DOHH2 (cell line): ENCODE measurements at regions not wholly inside any gene's neighbourhood (a gene's known extent, or its start where the extent isn't known, plus 50 kb on each side); places are given as distances from the start of the nearest gene placed in this dataset.

Experiments used
- H3F3A ChIP-seq: fragments of 200-600 bp; sonication (generic), shearing (Covaris generic); 2 replicates; pipeline ENCODE4 v1.6.0; 2016; ENCODE audit warnings: antibody characterized with exemption, mild to moderate bottlenecking; ENCODE audit not compliant: control insufficient read depth, insufficient read depth
- H3K27ac ChIP-seq: fragments of 200-600 bp; sonication (generic); 2 replicates; pipeline ENCODE4 v1.5.1; 2014; ENCODE audit warnings: low read depth, mild to moderate bottlenecking, low read length, moderate library complexity
- H3K27me3 ChIP-seq: fragments of 200-600 bp; sonication (generic); 2 replicates; pipeline ENCODE4 v1.6.1; 2014; ENCODE audit warnings: mild to moderate bottlenecking, low read length, mixed read lengths; ENCODE audit not compliant: control insufficient read depth
- H3K36me3 ChIP-seq: fragments of 200-600 bp; sonication (generic); 2 replicates; pipeline ENCODE4 v1.6.1; 2014; ENCODE audit warnings: mild to moderate bottlenecking, low read length, moderate library complexity, mixed read lengths; ENCODE audit not compliant: control insufficient read depth
- H3K4me1 ChIP-seq: fragments of 200-600 bp; sonication (generic); 2 replicates; pipeline ENCODE4 v1.6.1; 2014; ENCODE audit warnings: mild to moderate bottlenecking, low read length, mixed read lengths; ENCODE audit not compliant: control insufficient read depth
- H3K4me2 ChIP-seq: fragments of 200-600 bp; sonication (generic); 2 replicates; pipeline ENCODE4 v1.6.0; 2014; ENCODE audit warnings: mild to moderate bottlenecking, low read length, moderate library complexity
- H3K4me3 ChIP-seq: fragments of 200-600 bp; sonication (generic); 2 replicates; pipeline ENCODE4 v1.5.1; 2014; ENCODE audit warnings: mild to moderate bottlenecking, low read length, mixed read lengths
- H3K79me2 ChIP-seq: fragments of 200-600 bp; sonication (generic); 2 replicates; pipeline ENCODE4 v1.6.1; 2014; ENCODE audit warnings: mild to moderate bottlenecking, low read length, mixed read lengths; ENCODE audit not compliant: control insufficient read depth
- H3K9me2 ChIP-seq: fragments of 200-600 bp; sonication (generic); replicated peaks from 2 replicates; pipeline ENCODE4 v1.6.1; 2014; ENCODE audit warnings: mild to moderate bottlenecking, low read length, mixed read lengths; ENCODE audit not compliant: control insufficient read depth
- H3K9me3 ChIP-seq: fragments of 200-600 bp; sonication (generic); 2 replicates; pipeline ENCODE4 v1.6.1; 2014; ENCODE audit warnings: antibody characterized with exemption, low read length, mixed read lengths; ENCODE audit not compliant: control insufficient read depth, insufficient read depth
- H4K20me1 ChIP-seq: fragments of 200-600 bp; sonication (generic); 2 replicates; pipeline ENCODE4 v1.6.0; 2014; ENCODE audit warnings: low read depth, mild to moderate bottlenecking, antibody characterized with exemption, low read length, moderate library complexity; ENCODE audit not compliant: control insufficient read depth, insufficient read depth
- CTCF ChIP-seq: fragments of 200-600 bp; sonication (generic); IDR thresholded peaks from one replicate; pipeline ENCODE4 v1.5.1; 2014; ENCODE audit warnings: antibody characterized with exemption, mild to moderate bottlenecking, low read depth, low read length; ENCODE audit not compliant: poor library complexity, severe bottlenecking
- EZH2phosphoT487 ChIP-seq: fragments of 200-600 bp; sonication (generic); IDR thresholded peaks from 2 replicates; pipeline ENCODE4 v1.6.1; 2017; ENCODE audit warnings: borderline replicate concordance, mild to moderate bottlenecking, antibody characterized with exemption, low read length, moderate library complexity, mixed read lengths

GRCh38 chr10:6929148-6929830 is 349.2 kb upstream of the PRKCQ start:
- Histone ChIP-seq H3K4me2 (no peak overlapping the region), H3K4me3 (no peak overlapping the region), H3K36me3 (no peaks in the 10 kb centered on the region), H3K27ac (no peak overlapping the region), H4K20me1 (no peaks in the 10 kb centered on the region), H3K9me2 (no peaks in the 10 kb centered on the region), H3F3A (peaks cover 7% of the 10 kb centered on the region), H3K4me1 (peaks cover 50% of the 10 kb centered on the region), H3K9me3 (0 out of 2 replicates have a peak, but pooled peaks cover 4% of the 10 kb centered on the region), H3K27me3 (no peaks in the 10 kb centered on the region), H3K79me2 (no peaks in the 10 kb centered on the region)
- TF ChIP-seq CTCF (no peak), EZH2phosphoT487 (no peak)

GRCh38 chr10:6928586-6928985 is 348.5 kb upstream of the PRKCQ start:
- Histone ChIP-seq H3K36me3 (no peaks in the 10 kb centered on the region), H3K4me2 (peak overlapping the region; percentile 98), H3K9me3 (no peaks in the 10 kb centered on the region), H3F3A (peaks cover 7% of the 10 kb centered on the region), H4K20me1 (no peaks in the 10 kb centered on the region), H3K4me3 (peak overlapping the region; percentile 74), H3K27me3 (no peaks in the 10 kb centered on the region), H3K27ac (peak overlapping the region; percentile 85), H3K4me1 (peaks cover 50% of the 10 kb centered on the region), H3K9me2 (no peaks in the 10 kb centered on the region), H3K79me2 (no peaks in the 10 kb centered on the region)
- TF ChIP-seq CTCF, result no peak
- TF ChIP-seq EZH2phosphoT487, result no peak

GRCh38 chr10:6926971-6927370 is 346.9 kb upstream of the PRKCQ start:
- Histone ChIP-seq H3K4me3 (peak overlapping the region; percentile 63), H4K20me1 (no peaks in the 10 kb centered on the region), H3F3A (peaks cover 10% of the 10 kb centered on the region), H3K36me3 (no peaks in the 10 kb centered on the region), H3K27me3 (no peaks in the 10 kb centered on the region), H3K27ac (peak overlapping the region; percentile 85), H3K4me1 (peaks cover 50% of the 10 kb centered on the region), H3K9me2 (no peaks in the 10 kb centered on the region), H3K9me3 (no peaks in the 10 kb centered on the region), H3K4me2 (peak overlapping the region; percentile 98), H3K79me2 (no peaks in the 10 kb centered on the region)
- TF ChIP-seq CTCF (no peak), EZH2phosphoT487 (no peak)
